ENCODE measurements at regions not wholly inside any gene's neighbourhood (a gene's known extent, or its start where the extent isn't known, plus 50 kb on each side); places are given as distances from the start of the nearest gene placed in this dataset.

- ChIA-PET POLR2A (no interaction called here), CTCF (no interaction called here)
- intact Hi-C loops (cut with DNase I, micrococcal nuclease) = no loop called here
- Mint-ChIP-seq H3K4me1 (no peaks in the 10 kb centered on the region), H3K4me3 (no peak overlapping the region), H3K27ac (no peak overlapping the region), H3K36me3 (ENCODE audit: low read depth) (no peaks in the 10 kb centered on the region), H3K9me3 (ENCODE audit: low read depth) (peaks cover 3% of the 10 kb centered on the region), H3K27me3 (no peaks in the 10 kb centered on the region)
- DNase-seq (no peak), ATAC-seq (no peak)
Measured at GRCh38 chr14:83992857-83993256, 1537.1 kb upstream of the FLRT2 start.

- H3K4me1 Mint-ChIP-seq = no peaks in the 10 kb centered on the region
- intact Hi-C loops (cut with DNase I, micrococcal nuclease) = no loop called here
Measured at GRCh38 chr14:83993545-83993944, 1536.4 kb upstream of the FLRT2 start.

DNA sequence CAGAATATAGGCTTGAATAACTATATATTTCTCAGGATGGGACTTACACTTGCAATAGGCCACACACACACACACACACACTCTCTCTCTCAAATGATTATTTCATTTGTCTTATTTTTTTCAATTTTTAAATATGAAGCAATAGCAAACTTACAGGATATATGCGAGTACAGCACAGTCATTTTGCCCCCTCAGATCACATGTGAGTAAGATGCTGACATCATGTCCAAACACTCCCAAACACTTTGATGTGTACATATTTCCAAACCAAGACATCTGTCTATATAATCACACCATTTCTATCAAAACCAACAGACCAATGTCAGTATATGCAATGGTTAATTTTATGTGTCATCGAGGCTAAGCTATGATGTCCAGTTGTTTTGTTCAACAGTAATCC, 1535.9 kb upstream of the FLRT2 start:
- CTCF ChIA-PET = no interaction called here

More at GRCh38 chr14:83993545-83993944, 1536.4 kb upstream of the FLRT2 start:
- Mint-ChIP-seq H3K9me3 (ENCODE audit: low read depth) (peaks cover 3% of the 10 kb centered on the region), H3K27me3 (no peaks in the 10 kb centered on the region), H3K27ac (no peak overlapping the region), H3K36me3 (ENCODE audit: low read depth) (no peaks in the 10 kb centered on the region), H3K4me3 (no peak overlapping the region)
- ATAC-seq (no peak), DNase-seq (no peak)
- ChIA-PET CTCF (no interaction called here), POLR2A (no interaction called here)

GRCh38 chr14:84001023-84001422, 1528.9 kb upstream of the FLRT2 start:
- intact Hi-C loops (cut with DNase I, micrococcal nuclease) = no loop called here
- ATAC-seq (no peak), DNase-seq (no peak)
- Mint-ChIP-seq H3K36me3 (ENCODE audit: low read depth) (no peaks in the 10 kb centered on the region), H3K4me3 (no peak overlapping the region), H3K27ac (no peak overlapping the region), H3K4me1 (no peaks in the 10 kb centered on the region), H3K27me3 (no peaks in the 10 kb centered on the region), H3K9me3 (ENCODE audit: low read depth) (peaks cover 12% of the 10 kb centered on the region)
- POLR2A ChIA-PET = no interaction called here
- CTCF ChIA-PET = no interaction called here

More for the DNA sequence above, 1535.9 kb upstream of the FLRT2 start:
- no peak for DNase-seq
- no peak for ATAC-seq
- Mint-ChIP-seq H3K27me3 (no peaks in the 10 kb centered on the region), H3K36me3 (ENCODE audit: low read depth) (no peaks in the 10 kb centered on the region), H3K4me3 (no peak overlapping the region), H3K9me3 (ENCODE audit: low read depth) (peaks cover 3% of the 10 kb centered on the region), H3K4me1 (no peaks in the 10 kb centered on the region), H3K27ac (no peak overlapping the region)
- POLR2A ChIA-PET = no interaction called here
- intact Hi-C loops (cut with DNase I, micrococcal nuclease) = no loop called here

- Mint-ChIP-seq H3K4me3 (no peak overlapping the region), H3K4me1 (no peaks in the 10 kb centered on the region), H3K9me3 (ENCODE audit: low read depth) (peaks cover 12% of the 10 kb centered on the region), H3K27ac (no peak overlapping the region), H3K36me3 (ENCODE audit: low read depth) (no peaks in the 10 kb centered on the region), H3K27me3 (no peaks in the 10 kb centered on the region)
- CTCF ChIA-PET = no interaction called here
- ATAC-seq (no peak), DNase-seq (no peak)
- POLR2A ChIA-PET = no interaction called here
- intact Hi-C loops (cut with DNase I, micrococcal nuclease) = no loop called here
Measured at GRCh38 chr14:84003346-84003745, 1526.6 kb upstream of the FLRT2 start.

DNA sequence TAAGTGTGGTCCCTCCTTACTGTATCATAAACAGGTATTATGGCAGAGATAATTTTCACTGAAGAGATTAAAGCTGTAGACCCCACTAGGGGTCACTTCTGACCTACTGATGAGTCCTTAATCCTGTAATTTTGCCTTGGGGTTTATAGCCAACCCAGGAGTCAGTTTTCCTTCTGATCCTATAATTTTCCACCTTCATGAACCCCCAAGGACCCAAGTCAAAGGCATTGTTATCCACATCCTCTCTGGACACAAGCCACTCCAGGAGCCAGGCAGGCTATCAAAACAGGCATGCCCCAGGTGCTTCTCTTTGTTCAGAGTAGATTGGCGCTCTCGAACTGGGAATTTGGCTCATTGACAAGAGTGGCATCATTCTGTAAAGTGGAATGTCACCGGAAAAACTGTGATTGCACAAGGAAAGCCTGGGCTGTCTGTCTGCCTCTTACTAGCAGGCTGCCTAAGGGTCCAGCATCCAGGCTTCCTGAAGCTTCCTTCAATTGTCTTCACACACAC, 1523.2 kb upstream of the FLRT2 start:
- H3K9me3 Mint-ChIP-seq (ENCODE audit: low read depth) = peaks cover 11% of the 10 kb centered on the region
- CTCF ChIA-PET = no interaction called here
- intact Hi-C loops (cut with DNase I, micrococcal nuclease) = no loop called here
- H3K27ac Mint-ChIP-seq = no peak overlapping the region
- no peak overlapping the region for H3K4me3 Mint-ChIP-seq
- DNase-seq (no peak), ATAC-seq (no peak)
- no peaks in the 10 kb centered on the region for H3K36me3 Mint-ChIP-seq (ENCODE audit: low read depth)
- no peaks in the 10 kb centered on the region for H3K4me1 Mint-ChIP-seq
- POLR2A ChIA-PET = no interaction called here
- H3K27me3 Mint-ChIP-seq = no peaks in the 10 kb centered on the region

DNA sequence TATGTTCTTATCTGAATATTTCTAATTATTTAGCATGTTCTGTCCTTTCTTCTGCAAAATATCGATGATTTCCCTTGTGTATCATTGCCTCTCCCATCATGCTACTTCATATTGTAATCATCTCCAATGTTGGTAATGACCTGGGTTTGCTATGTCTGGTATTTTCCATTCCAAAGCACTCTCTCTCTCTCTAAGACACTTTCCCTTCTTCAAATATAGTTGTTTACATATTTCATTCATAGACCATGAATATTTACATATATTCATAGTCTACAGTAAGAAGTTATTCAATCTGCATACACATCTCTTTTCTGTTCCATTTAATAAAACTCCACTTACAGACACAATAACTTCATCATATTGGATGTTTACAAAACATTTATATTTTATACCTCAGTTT, 1516.5 kb upstream of the FLRT2 start:
- DNase-seq = no peak
- Mint-ChIP-seq H3K27ac (no peak overlapping the region), H3K9me3 (ENCODE audit: low read depth) (peaks cover 16% of the 10 kb centered on the region), H3K4me1 (no peaks in the 10 kb centered on the region), H3K27me3 (no peaks in the 10 kb centered on the region), H3K4me3 (no peak overlapping the region), H3K36me3 (ENCODE audit: low read depth) (no peaks in the 10 kb centered on the region)
- ChIA-PET CTCF (no interaction called here), POLR2A (no interaction called here)
- intact Hi-C loops (cut with DNase I, micrococcal nuclease) = no loop called here
- no peak for ATAC-seq

- ATAC-seq (no peak), DNase-seq (no peak)
- H3K4me1 Mint-ChIP-seq = no peaks in the 10 kb centered on the region
- H3K9me3 Mint-ChIP-seq (ENCODE audit: low read depth) = peaks cover 16% of the 10 kb centered on the region
- intact Hi-C loops (cut with DNase I, micrococcal nuclease) = no loop called here
- POLR2A ChIA-PET = no interaction called here
- CTCF ChIA-PET = no interaction called here
- H3K4me3 Mint-ChIP-seq = no peak overlapping the region
- H3K36me3 Mint-ChIP-seq (ENCODE audit: low read depth) = no peaks in the 10 kb centered on the region
- H3K27me3 Mint-ChIP-seq = no peaks in the 10 kb centered on the region
- H3K27ac Mint-ChIP-seq = no peak overlapping the region
Measured at GRCh38 chr14:84017495-84017894, 1512.4 kb upstream of the FLRT2 start.

DNA sequence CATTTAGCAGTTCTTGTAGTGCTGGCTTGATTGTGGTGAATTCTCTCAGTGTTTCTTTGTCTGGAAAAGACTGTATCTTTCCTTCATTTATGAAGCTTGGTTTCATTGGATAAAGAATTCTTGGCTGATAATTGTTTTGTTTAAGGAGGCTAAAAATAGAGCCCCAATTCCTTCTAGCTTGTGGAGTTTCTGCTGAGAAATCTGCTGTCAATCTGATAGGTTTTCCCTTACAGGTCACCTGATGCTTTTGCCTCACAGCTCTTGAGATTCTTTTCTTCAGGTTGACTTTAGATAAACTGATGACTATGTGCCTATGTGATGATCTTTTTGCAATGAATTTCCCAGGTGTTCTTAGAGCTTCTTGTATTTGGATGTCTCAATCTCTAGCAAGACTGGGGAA, 1508.5 kb upstream of the FLRT2 start:
- no peak for ATAC-seq
- POLR2A ChIA-PET = no interaction called here

GRCh38 chr14:84024231-84024820, 1505.6 kb upstream of the FLRT2 start:
- no peaks in the 10 kb centered on the region for H3K4me1 Mint-ChIP-seq
- ATAC-seq (no peak), DNase-seq (no peak)
- ChIA-PET POLR2A (no interaction called here), CTCF (no interaction called here)
- H3K27ac Mint-ChIP-seq = no peak overlapping the region
- intact Hi-C loops (cut with DNase I, micrococcal nuclease) = no loop called here
- H3K4me3 Mint-ChIP-seq = no peak overlapping the region
- H3K36me3 Mint-ChIP-seq (ENCODE audit: low read depth) = no peaks in the 10 kb centered on the region
- peaks cover 15% of the 10 kb centered on the region for H3K9me3 Mint-ChIP-seq (ENCODE audit: low read depth)
- no peaks in the 10 kb centered on the region for H3K27me3 Mint-ChIP-seq

More for the DNA sequence above, 1508.5 kb upstream of the FLRT2 start:
- CTCF ChIA-PET = interaction anchor here (0.6 kb wide), 2 partner anchors 519 to 652 kb away, joined by 3 to 4 read pairs; no protein-coding TSS in a partner anchor
- no peak overlapping the region for H3K4me3 Mint-ChIP-seq
- H3K36me3 Mint-ChIP-seq (ENCODE audit: low read depth) = no peaks in the 10 kb centered on the region
- DNase-seq = no peak
- intact Hi-C loops (cut with DNase I, micrococcal nuclease) = no loop called here
- no peaks in the 10 kb centered on the region for H3K4me1 Mint-ChIP-seq
- H3K27ac Mint-ChIP-seq = no peak overlapping the region
- H3K9me3 Mint-ChIP-seq (ENCODE audit: low read depth) = peaks cover 17% of the 10 kb centered on the region
- H3K27me3 Mint-ChIP-seq = no peaks in the 10 kb centered on the region

- Mint-ChIP-seq H3K9me3 (ENCODE audit: low read depth) (peaks cover 13% of the 10 kb centered on the region), H3K27me3 (no peaks in the 10 kb centered on the region), H3K27ac (no peak overlapping the region), H3K4me1 (no peaks in the 10 kb centered on the region), H3K36me3 (ENCODE audit: low read depth) (no peaks in the 10 kb centered on the region), H3K4me3 (no peak overlapping the region)
- ChIA-PET CTCF (no interaction called here), POLR2A (no interaction called here)
- ATAC-seq = no peak
- no peak for DNase-seq
- intact Hi-C loops (cut with DNase I, micrococcal nuclease) = no loop called here
Measured at GRCh38 chr14:84025106-84026012, 1504.6 kb upstream of the FLRT2 start.

DNA sequence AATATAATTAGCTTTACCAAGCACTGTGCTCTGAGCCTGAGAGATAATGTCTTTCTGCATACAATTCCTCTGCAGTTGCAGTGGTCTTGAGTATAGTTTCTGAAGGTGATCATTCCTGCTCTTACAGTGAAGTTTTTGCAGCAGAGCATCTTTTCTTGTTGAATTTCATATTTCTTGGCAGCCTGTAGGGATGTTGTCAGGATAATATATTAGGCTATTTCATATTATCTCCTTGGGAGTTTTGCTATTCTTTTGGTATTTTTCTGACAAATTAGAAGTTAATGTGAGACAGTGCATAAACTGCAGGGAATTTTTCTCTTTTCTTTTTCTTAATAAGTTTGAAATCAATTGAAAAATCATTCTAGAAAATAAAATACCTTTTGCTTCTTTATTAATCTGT, 1502.6 kb upstream of the FLRT2 start:
- H3K27ac Mint-ChIP-seq = no peak overlapping the region
- H3K27me3 Mint-ChIP-seq = no peaks in the 10 kb centered on the region
- no peak for ATAC-seq
- H3K9me3 Mint-ChIP-seq (ENCODE audit: low read depth) = peaks cover 10% of the 10 kb centered on the region
- CTCF ChIA-PET = no interaction called here
- no peaks in the 10 kb centered on the region for H3K4me1 Mint-ChIP-seq
- H3K36me3 Mint-ChIP-seq (ENCODE audit: low read depth) = no peaks in the 10 kb centered on the region
- no peak overlapping the region for H3K4me3 Mint-ChIP-seq
- intact Hi-C loops (cut with DNase I, micrococcal nuclease) = no loop called here
- POLR2A ChIA-PET = no interaction called here
- DNase-seq = no peak
